Fibroblast of pulmonary artery (primary cell): ENCODE measurements at regions not wholly inside any gene's neighbourhood (a gene's known extent, or its start where the extent isn't known, plus 50 kb on each side); places are given as distances from the start of the nearest gene placed in this dataset.

ENCODE experiments used
- DNase-seq: peaks from one replicate; pipeline ENCODE4 v3.0.0-alpha.2; 2010; ENCODE audit warnings: low read depth
- H3K4me3 ChIP-seq: replicated peaks from 2 replicates; pipeline ENCODE4 v1.5.1; 2011; ENCODE audit warnings: low read depth, mild to moderate bottlenecking, control low read depth, low read length, moderate library complexity
- CTCF ChIP-seq: IDR thresholded peaks from 2 replicates; pipeline ENCODE4 v1.5.1; 2011; ENCODE audit warnings: mild to moderate bottlenecking, control low read depth, low read length, inconsistent platforms; ENCODE audit errors: missing control alignments

GRCh38 chr2:78293768-78294167 is 731.7 kb upstream of the REG3G start:
- no peak for TF ChIP-seq CTCF

DNA sequence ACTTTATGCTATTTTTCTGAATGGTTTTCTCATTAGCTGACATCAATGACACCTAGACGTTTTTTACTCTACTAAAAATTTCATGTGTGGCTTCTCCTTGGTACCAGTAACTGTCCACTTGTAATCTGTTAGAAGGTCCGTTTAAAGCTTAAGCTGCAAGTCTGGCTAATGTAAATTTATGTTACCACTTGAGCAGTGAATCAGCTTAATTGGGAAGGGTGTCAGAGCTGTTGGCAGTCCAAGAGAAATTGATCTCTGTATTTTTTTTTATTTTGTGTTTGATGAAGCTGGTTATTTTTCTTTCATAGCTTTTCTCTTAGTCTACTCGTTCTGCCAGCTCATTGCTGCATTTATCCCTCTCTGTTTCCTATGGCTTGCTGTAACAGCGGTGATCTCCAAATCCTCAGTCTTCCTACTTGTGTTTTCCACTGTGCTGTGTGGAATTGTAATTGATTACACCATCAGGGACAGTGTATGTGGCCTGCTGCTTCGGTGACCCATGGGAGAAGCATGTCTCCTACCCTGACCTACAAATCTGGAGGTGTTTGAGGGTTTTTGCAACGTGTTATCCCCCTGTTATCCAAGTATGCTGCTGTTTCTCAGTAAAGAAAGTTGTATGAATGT is 724.2 kb upstream of the REG3G start:
- H3K4me3 ChIP-seq = no peak overlapping the region
- DNase-seq = no peak
- no peak for TF ChIP-seq CTCF

More at GRCh38 chr2:78293768-78294167, 731.7 kb upstream of the REG3G start:
- no peak for DNase-seq
- H3K4me3 ChIP-seq = no peak overlapping the region

GRCh38 chr2:78304678-78305077 is 720.8 kb upstream of the REG3G start:
- DNase-seq = no peak
- no peak overlapping the region for H3K4me3 ChIP-seq
- no peak for TF ChIP-seq CTCF

GRCh38 chr2:78309460-78309859 is 716.0 kb upstream of the REG3G start:
- TF ChIP-seq CTCF = no peak
- no peak for DNase-seq
- H3K4me3 ChIP-seq = no peak overlapping the region

DNA sequence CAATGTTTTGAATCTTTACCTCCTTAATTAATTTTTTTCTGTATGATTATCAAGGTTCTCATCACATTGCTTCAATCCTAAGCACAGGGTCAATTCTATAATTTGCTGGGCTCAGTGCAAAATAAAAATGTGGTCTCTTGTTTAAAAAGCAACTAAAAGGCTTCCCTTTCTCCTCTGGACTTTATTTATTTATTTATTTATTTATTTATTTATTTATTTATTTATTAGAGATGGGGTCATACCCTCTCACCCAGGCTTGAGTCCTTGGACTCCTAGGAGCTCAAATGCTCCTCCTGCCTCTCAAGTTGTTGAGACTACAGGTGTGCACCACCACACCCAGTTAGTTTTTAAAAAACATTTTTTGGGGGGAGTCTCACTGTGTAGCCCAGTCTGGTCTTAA is 710.1 kb upstream of the REG3G start:
- H3K4me3 ChIP-seq = no peak overlapping the region
- no peak for TF ChIP-seq CTCF
- DNase-seq = no peak

DNA sequence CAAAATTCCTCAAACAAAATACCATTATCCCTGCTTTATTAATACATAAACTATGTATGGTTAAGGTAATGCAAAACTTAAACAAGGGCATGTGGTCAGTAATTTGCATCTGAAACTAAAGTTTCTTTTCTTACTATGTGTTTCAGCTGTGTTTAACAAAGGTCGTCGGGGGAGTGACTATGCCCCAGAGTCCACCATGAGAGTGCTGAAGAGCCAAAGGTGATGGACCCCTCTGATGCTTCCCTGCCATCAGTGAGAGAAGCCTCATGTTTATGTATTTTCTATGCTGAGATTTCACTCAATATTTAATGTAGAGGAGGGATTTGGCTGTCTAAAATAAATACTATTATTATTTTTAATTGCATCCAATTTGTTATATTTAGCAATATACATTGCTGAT is 707.2 kb upstream of the REG3G start:
- no peak for DNase-seq
- no peak for TF ChIP-seq CTCF
- no peak overlapping the region for H3K4me3 ChIP-seq

GRCh38 chr2:78330193-78330592 is 695.3 kb upstream of the REG3G start:
- DNase-seq = no peak
- TF ChIP-seq CTCF = no peak
- no peak overlapping the region for H3K4me3 ChIP-seq
